Heart left ventricle (tissue), 13 donors: ENCODE measurements at regions not wholly inside any gene's neighbourhood (a gene's known extent, or its start where the extent isn't known, plus 50 kb on each side); places are given as distances from the start of the nearest gene placed in this dataset.

ENCODE experiments used
- POLR2A ChIP-seq, 2 donors: fragments of 450-650 bp; IDR thresholded peaks; one replicate each; pipeline ENCODE4 v1.6.1; 2017; ENCODE audit warnings: antibody characterized with exemption in 2 of 2, mild to moderate bottlenecking in 2 of 2, moderate library complexity in 2 of 2
- TF ChIP-seq, protein P1 (sequence below), 12 donors: fragments of 200-600 bp; sonication (generic) in 4 of 12; IDR thresholded peaks; one replicate each; pipeline versions ENCODE4 v1.5.0 to v1.8.0; 2018 to 2022; ENCODE audit warnings: antibody characterized with exemption in 12 of 12, mild to moderate bottlenecking in 5 of 12
- donor health status: ischemic (EF 13 %, LVEDD 7.1; RV severe dilation, severe dysfunction).
- donor health status: DM: no; HTN: yes; CAD: no.
- donor health status: DM: no; HTN: no; CAD: no.
- donor health status: ischemic (EF 25% LVEDD 6.9; RV normal size, moderate dysfunction).
- donor health status: ischemic (EF 25% LVEDD 5.7; RV mildly dilated, moderate dysfunction).
- donor health status: ischemic (EF 35%, LVEDD 5.7; RV mildly dilated, moderate dysfunction).
- donor health status: nonischemic (EF 11% LVEDD 7.7; RV severe dilation, severe dysfunction).
- donor health status: DM: yes; HTN: yes; CAD: no.
- donor health status: PGD.
- donor health status: ischemic (EF 29% LVEDD 5.4; RV normal size, mild dysfunction).
- donor health status: nonischemic (EF 23%, LVEDD 6.1; RV moderate dilation, normal function).

DNA sequence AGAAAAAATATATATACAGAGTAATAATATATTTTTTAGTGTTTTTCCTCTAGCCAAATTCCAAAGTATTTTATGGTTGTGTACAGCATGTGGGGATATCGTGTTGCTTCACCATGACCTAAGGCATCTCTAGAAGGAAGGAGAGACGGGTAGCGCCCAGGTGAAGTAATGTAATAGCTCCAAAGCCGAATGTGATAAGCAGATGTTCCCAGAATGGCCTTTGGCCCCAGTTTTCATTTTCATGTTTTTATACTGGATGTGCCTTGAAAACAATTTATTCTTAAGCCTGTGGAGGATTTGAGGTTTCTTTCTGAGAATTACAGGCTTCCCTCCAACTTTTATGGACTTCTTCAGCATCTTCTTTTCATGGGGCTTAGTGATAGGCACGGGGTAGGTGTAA lies 587.9 kb upstream of the KIRREL3 start:
- TF ChIP-seq, protein P1, sequence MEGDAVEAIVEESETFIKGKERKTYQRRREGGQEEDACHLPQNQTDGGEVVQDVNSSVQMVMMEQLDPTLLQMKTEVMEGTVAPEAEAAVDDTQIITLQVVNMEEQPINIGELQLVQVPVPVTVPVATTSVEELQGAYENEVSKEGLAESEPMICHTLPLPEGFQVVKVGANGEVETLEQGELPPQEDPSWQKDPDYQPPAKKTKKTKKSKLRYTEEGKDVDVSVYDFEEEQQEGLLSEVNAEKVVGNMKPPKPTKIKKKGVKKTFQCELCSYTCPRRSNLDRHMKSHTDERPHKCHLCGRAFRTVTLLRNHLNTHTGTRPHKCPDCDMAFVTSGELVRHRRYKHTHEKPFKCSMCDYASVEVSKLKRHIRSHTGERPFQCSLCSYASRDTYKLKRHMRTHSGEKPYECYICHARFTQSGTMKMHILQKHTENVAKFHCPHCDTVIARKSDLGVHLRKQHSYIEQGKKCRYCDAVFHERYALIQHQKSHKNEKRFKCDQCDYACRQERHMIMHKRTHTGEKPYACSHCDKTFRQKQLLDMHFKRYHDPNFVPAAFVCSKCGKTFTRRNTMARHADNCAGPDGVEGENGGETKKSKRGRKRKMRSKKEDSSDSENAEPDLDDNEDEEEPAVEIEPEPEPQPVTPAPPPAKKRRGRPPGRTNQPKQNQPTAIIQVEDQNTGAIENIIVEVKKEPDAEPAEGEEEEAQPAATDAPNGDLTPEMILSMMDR (IDR thresholded peaks at IDR 0.05) = no peak
- TF ChIP-seq POLR2A (IDR thresholded peaks at IDR 0.05) = no peak
